ENCODE measurements at regions not wholly inside any gene's neighbourhood (a gene's known extent, or its start where the extent isn't known, plus 50 kb on each side); places are given as distances from the start of the nearest gene placed in this dataset.

DNA sequence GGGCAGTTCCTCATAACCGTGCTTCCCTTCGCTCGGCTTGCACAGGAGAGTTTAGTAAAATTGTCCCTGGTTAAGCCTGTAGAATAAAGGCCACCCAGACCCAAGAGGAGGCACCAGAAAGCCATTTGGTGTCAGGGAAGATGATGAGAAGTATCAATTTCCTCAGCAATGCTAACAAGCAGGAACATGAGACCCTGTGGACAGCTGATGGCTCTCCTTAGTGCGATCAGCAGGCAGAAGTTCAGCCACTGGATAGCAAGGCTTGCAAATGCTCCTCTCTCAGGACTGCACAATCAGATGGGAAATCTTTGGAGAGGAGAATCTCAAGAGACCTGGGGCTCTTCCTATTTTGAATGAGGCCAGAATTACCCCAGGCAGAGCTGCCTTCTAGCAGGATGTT lies 261.1 kb upstream of the DYNLRB2 start:
- H3K9me3 ChIP-seq (replicated peaks in 1 of 3): no peaks in the 10 kb centered on the region
- intact Hi-C loops (cut with DNase I): no loop called here
- no peaks in the 10 kb centered on the region for H3K4me1 ChIP-seq (replicated peaks in 1 of 2)
- no peak for DNase-seq
- H3K36me3 ChIP-seq (replicated peaks in 1 of 2): no peaks in the 10 kb centered on the region
- TF ChIP-seq CTCF (IDR thresholded peaks at IDR 0.05) (no peak), POLR2A (IDR thresholded peaks at IDR 0.05) (no peak)
- H3K27me3 ChIP-seq: no peaks in the 10 kb centered on the region
- 88 to 100% (median 94%) methylated on average over 4 of the region's 4 CpGs for WGBS, 4 donors
- no peak overlapping the region for H3K27ac ChIP-seq
- no peak overlapping the region for H3K4me3 ChIP-seq

DNA sequence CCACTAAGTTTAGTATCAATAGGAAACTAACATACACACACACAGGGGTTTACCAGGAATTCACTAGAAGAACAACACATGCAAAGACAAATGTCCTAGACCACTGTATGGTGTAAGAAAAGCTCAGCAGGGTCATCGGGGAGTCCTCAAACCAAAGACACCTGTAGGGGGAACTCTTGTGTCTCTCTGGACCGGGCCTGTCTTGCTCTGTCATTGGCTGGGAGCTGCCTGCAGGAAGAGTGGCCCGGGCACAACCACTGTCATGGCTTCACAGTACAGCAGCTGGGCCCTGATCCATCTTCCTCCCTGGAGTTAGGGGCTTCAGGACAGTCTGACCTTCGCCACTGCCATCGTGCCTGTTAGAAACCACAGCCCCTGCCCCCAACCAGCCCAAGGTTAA lies 263.6 kb upstream of the DYNLRB2 start:
- Histone ChIP-seq H3K4me3 (no peak overlapping the region), H3K9me3 (replicated peaks in 1 of 3) (no peaks in the 10 kb centered on the region), H3K4me1 (replicated peaks in 1 of 2) (no peaks in the 10 kb centered on the region), H3K27ac (no peak overlapping the region), H3K36me3 (replicated peaks in 1 of 2) (no peaks in the 10 kb centered on the region), H3K27me3 (no peaks in the 10 kb centered on the region)
- no peak for DNase-seq
- intact Hi-C loops (cut with DNase I): no loop called here
- TF ChIP-seq POLR2A (IDR thresholded peaks at IDR 0.05) (no peak), CTCF (IDR thresholded peaks at IDR 0.05) (no peak)
- WGBS, 4 donors: 45 to 48% (median 48%) methylated on average over 5 of the region's 5 CpGs

DNA sequence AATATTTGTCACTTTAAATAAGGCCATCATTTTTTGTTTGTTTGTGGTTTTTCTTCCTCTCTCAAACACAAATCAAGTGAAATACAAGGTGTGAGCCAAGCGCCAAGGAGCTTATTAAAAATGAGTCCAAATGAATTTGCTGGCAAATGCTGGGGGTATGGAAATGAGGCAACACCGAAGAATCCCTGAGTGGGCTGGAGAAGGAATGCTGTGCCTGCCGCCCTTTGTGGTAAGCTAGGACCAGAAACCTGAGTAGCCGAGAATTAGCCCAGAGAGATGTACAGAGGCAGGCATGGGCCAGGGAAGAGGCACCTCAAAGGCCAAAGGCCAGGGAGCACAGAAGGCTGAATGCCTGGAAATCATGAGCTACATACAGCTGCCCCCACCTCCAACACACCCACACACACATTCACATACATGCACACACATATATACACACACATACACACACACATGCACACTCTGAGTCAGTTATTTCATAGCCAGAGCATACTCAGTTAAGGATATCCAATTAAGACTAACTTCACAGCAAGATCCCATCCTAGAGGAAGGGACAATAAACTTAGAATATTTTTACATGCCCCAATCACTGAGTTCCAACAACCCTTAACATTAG lies 266.1 kb upstream of the DYNLRB2 start:
- no peaks in the 10 kb centered on the region for H3K4me1 ChIP-seq (replicated peaks in 1 of 2)
- intact Hi-C loops (cut with DNase I): no loop called here
- H3K27ac ChIP-seq: no peak overlapping the region
- TF ChIP-seq POLR2A (IDR thresholded peaks at IDR 0.05) (no peak), CTCF (IDR thresholded peaks at IDR 0.05) (no peak)
- DNase-seq: no peak
- H3K9me3 ChIP-seq (replicated peaks in 1 of 3): no peaks in the 10 kb centered on the region
- no peaks in the 10 kb centered on the region for H3K36me3 ChIP-seq (replicated peaks in 1 of 2)
- WGBS, 4 donors: 72 to 80% (median 78%) methylated on average over 4 of the region's 4 CpGs
- H3K27me3 ChIP-seq: no peaks in the 10 kb centered on the region
- no peak overlapping the region for H3K4me3 ChIP-seq

GRCh38 chr16:80273635-80274538 lies 266.9 kb upstream of the DYNLRB2 start:
- H3K4me1 ChIP-seq (replicated peaks in 1 of 2): no peaks in the 10 kb centered on the region
- no peaks in the 10 kb centered on the region for H3K27me3 ChIP-seq
- no peak overlapping the region for H3K4me3 ChIP-seq
- no peaks in the 10 kb centered on the region for H3K9me3 ChIP-seq (replicated peaks in 1 of 3)
- no peak for TF ChIP-seq POLR2A (IDR thresholded peaks at IDR 0.05)
- no peak for TF ChIP-seq CTCF (IDR thresholded peaks at IDR 0.05)
- H3K27ac ChIP-seq: no peak overlapping the region
- no peaks in the 10 kb centered on the region for H3K36me3 ChIP-seq (replicated peaks in 1 of 2)
- intact Hi-C loops (cut with DNase I): no loop called here
- WGBS, 4 donors: 68 to 84% (median 76%) methylated on average over 4 of the region's 4 CpGs
- DNase-seq: no peak
